Caki2 (cell line): ENCODE measurements at regions not wholly inside any gene's neighbourhood (a gene's known extent, or its start where the extent isn't known, plus 50 kb on each side); places are given as distances from the start of the nearest gene placed in this dataset.
"Not testable (repeated sequence)": the region's sequence is repeated elsewhere in the genome, so short reads cannot be mapped to it uniquely, and the experiment has no call there.

ENCODE experiments used
- DNase-seq: peaks from one replicate; pipeline ENCODE4 v3.0.0-alpha.2; 2015; ENCODE audit warnings: low read depth
- in situ Hi-C: cut with HindIII; loops from 2 replicates; pipeline ENCODE4 v1.10.0; 2016; ENCODE audit warnings: low sequenced_read_pairs, low pct_unique_long_range_greater_than_20kb, mixed read lengths

- in situ Hi-C loops, result no loop called here
- DNase-seq, result no peak
Observed at GRCh38 chrX:125627676-125628075, 308.0 kb downstream of the TEX13C start.

GRCh38 chrX:125628435-125628834 lies 308.8 kb downstream of the TEX13C start:
- in situ Hi-C loops, result no loop called here

GRCh38 chrX:125641405-125641804 lies 321.7 kb downstream of the TEX13C start:
- in situ Hi-C loops, result no loop called here
- DNase-seq, result no peak

More at GRCh38 chrX:125628435-125628834, 308.8 kb downstream of the TEX13C start:
- DNase-seq, result no peak

- in situ Hi-C loops, result no loop called here
- no peak for DNase-seq
Observed at GRCh38 chrX:125646195-125646594, 326.5 kb downstream of the TEX13C start.

GRCh38 chrX:125651426-125651825 lies 331.8 kb downstream of the TEX13C start:
- in situ Hi-C loops, result no loop called here
- DNase-seq, result peak; percentile 12

- no peak for DNase-seq
- in situ Hi-C loops, result no loop called here
Observed at GRCh38 chrX:125654501-125654900, 334.8 kb downstream of the TEX13C start.

GRCh38 chrX:125673758-125674157 lies 354.1 kb downstream of the TEX13C start:
- in situ Hi-C loops, result no loop called here

GRCh38 chrX:125678258-125678657 lies 358.6 kb downstream of the TEX13C start:
- in situ Hi-C loops, result no loop called here

More at GRCh38 chrX:125673758-125674157, 354.1 kb downstream of the TEX13C start:
- no peak for DNase-seq

GRCh38 chrX:125680366-125680765 lies 360.7 kb downstream of the TEX13C start:
- in situ Hi-C loops, result no loop called here
- DNase-seq, result no peak

More at GRCh38 chrX:125678258-125678657, 358.6 kb downstream of the TEX13C start:
- DNase-seq, result no peak

- in situ Hi-C loops, result no loop called here
- no peak for DNase-seq
Observed at GRCh38 chrX:125681058-125681457, 361.4 kb downstream of the TEX13C start.

GRCh38 chrX:125681507-125681906 lies 361.8 kb downstream of the TEX13C start:
- DNase-seq, result no peak
- in situ Hi-C loops, result no loop called here

GRCh38 chrX:125690522-125690921 lies 370.9 kb downstream of the TEX13C start:
- DNase-seq, in situ Hi-C loops: not testable (repeated sequence)

- in situ Hi-C loops, result no loop called here
- no peak for DNase-seq
Observed at GRCh38 chrX:125694171-125694570, 374.5 kb downstream of the TEX13C start.

GRCh38 chrX:125709074-125709473 lies 389.4 kb downstream of the TEX13C start:
- in situ Hi-C loops, result no loop called here
- DNase-seq, result no peak

GRCh38 chrX:125709532-125709931 lies 389.9 kb downstream of the TEX13C start:
- in situ Hi-C loops, result no loop called here
- DNase-seq, result no peak

GRCh38 chrX:125710403-125711062 lies 390.9 kb downstream of the TEX13C start:
- no peak for DNase-seq
- in situ Hi-C loops, result no loop called here

- in situ Hi-C loops, result no loop called here
- DNase-seq, result no peak
Observed at GRCh38 chrX:125711103-125711502, 391.4 kb downstream of the TEX13C start.

- in situ Hi-C loops, result no loop called here
- no peak for DNase-seq
Observed at GRCh38 chrX:125713633-125714032, 394.0 kb downstream of the TEX13C start.

GRCh38 chrX:125727117-125727516 lies 407.4 kb downstream of the TEX13C start:
- in situ Hi-C loops, result no loop called here
- no peak for DNase-seq

- no peak for DNase-seq
- in situ Hi-C loops, result no loop called here
Observed at GRCh38 chrX:125736008-125736729, 416.5 kb downstream of the TEX13C start.
